HFFc6 (cell line): ENCODE measurements at regions not wholly inside any gene's neighbourhood (a gene's known extent, or its start where the extent isn't known, plus 50 kb on each side); places are given as distances from the start of the nearest gene placed in this dataset.

ENCODE experiments used
- DNase-seq: peaks from one replicate; pipeline ENCODE4 v3.0.0-alpha.2; 2018
- H3K27ac Mint-ChIP-seq: 2 replicates; pipeline ENCODE4 v1.8.0; 2020; ENCODE audit warnings: mild to moderate bottlenecking, mixed read lengths
- H3K27me3 Mint-ChIP-seq: 2 replicates; pipeline ENCODE4 v1.8.0; 2021; ENCODE audit warnings: mild to moderate bottlenecking, moderate library complexity, mixed read lengths; ENCODE audit not compliant: insufficient read depth
- H3K36me3 Mint-ChIP-seq: 2 replicates; pipeline ENCODE4 v1.8.0; 2021; ENCODE audit warnings: low read depth, mixed read lengths
- H3K4me1 Mint-ChIP-seq: 2 replicates; pipeline ENCODE4 v1.8.0; 2020; ENCODE audit warnings: low read depth, mixed read lengths
- H3K4me3 Mint-ChIP-seq: 2 replicates; pipeline ENCODE4 v1.8.0; 2020; ENCODE audit warnings: mild to moderate bottlenecking, moderate library complexity, mixed read lengths
- H3K9me3 Mint-ChIP-seq: 2 replicates; pipeline ENCODE4 v1.8.0; 2020; ENCODE audit warnings: mild to moderate bottlenecking, mixed read lengths
- CTCF ChIP-seq: fragments of 200-600 bp; sonication (generic); IDR thresholded peaks from 2 replicates; pipeline ENCODE4 v1.5.0; 2021; ENCODE audit warnings: antibody characterized with exemption, mild to moderate bottlenecking

GRCh38 chr2:221166292-221166691, 405.8 kb downstream of the EPHA4 start:
- Mint-ChIP-seq H3K4me3 (no peak overlapping the region), H3K4me1 (no peaks in the 10 kb centered on the region), H3K27me3 (no peaks in the 10 kb centered on the region), H3K9me3 (peaks cover 17% of the 10 kb centered on the region), H3K36me3 (no peaks in the 10 kb centered on the region), H3K27ac (no peak overlapping the region)
- no peak for TF ChIP-seq CTCF
- DNase-seq: no peak

GRCh38 chr2:221167561-221167960, 404.5 kb downstream of the EPHA4 start:
- Mint-ChIP-seq H3K36me3 (no peaks in the 10 kb centered on the region), H3K27me3 (no peaks in the 10 kb centered on the region), H3K4me3 (no peak overlapping the region), H3K4me1 (no peaks in the 10 kb centered on the region), H3K27ac (no peak overlapping the region), H3K9me3 (peaks cover 7% of the 10 kb centered on the region)
- DNase-seq: no peak
- no peak for TF ChIP-seq CTCF

- no peak overlapping the region for H3K4me3 Mint-ChIP-seq
- H3K27me3 Mint-ChIP-seq: no peaks in the 10 kb centered on the region
- TF ChIP-seq CTCF: no peak
- no peaks in the 10 kb centered on the region for H3K36me3 Mint-ChIP-seq
- DNase-seq: no peak
- no peak overlapping the region for H3K27ac Mint-ChIP-seq
- H3K9me3 Mint-ChIP-seq: peaks cover 7% of the 10 kb centered on the region
- H3K4me1 Mint-ChIP-seq: no peaks in the 10 kb centered on the region
These were observed 402.4 kb downstream of the EPHA4 start for GRCh38 chr2:221169724-221170123.

- H3K4me3 Mint-ChIP-seq: no peak overlapping the region
- H3K36me3 Mint-ChIP-seq: no peaks in the 10 kb centered on the region
- H3K27me3 Mint-ChIP-seq: no peaks in the 10 kb centered on the region
- TF ChIP-seq CTCF: no peak
- no peaks in the 10 kb centered on the region for H3K4me1 Mint-ChIP-seq
- no peak for DNase-seq
- peaks cover 7% of the 10 kb centered on the region; the same call in 1 of the 2 replicates for H3K9me3 Mint-ChIP-seq
- H3K27ac Mint-ChIP-seq: no peak overlapping the region
These were observed 401.6 kb downstream of the EPHA4 start for GRCh38 chr2:221170548-221170947.

GRCh38 chr2:221176667-221177066, 395.4 kb downstream of the EPHA4 start:
- no peaks in the 10 kb centered on the region for H3K4me1 Mint-ChIP-seq
- no peak overlapping the region for H3K27ac Mint-ChIP-seq
- no peak for TF ChIP-seq CTCF
- no peak for DNase-seq
- H3K36me3 Mint-ChIP-seq: no peaks in the 10 kb centered on the region
- peaks cover 2% of the 10 kb centered on the region; the same call in 1 of the 2 replicates for H3K27me3 Mint-ChIP-seq
- H3K4me3 Mint-ChIP-seq: no peak overlapping the region
- H3K9me3 Mint-ChIP-seq: peaks cover 4% of the 10 kb centered on the region

GRCh38 chr2:221178139-221178538, 394.0 kb downstream of the EPHA4 start:
- Mint-ChIP-seq H3K27ac (no peak overlapping the region), H3K27me3 (peaks cover 2% of the 10 kb centered on the region; the same call in 1 of the 2 replicates), H3K4me3 (no peak overlapping the region), H3K9me3 (peaks cover 4% of the 10 kb centered on the region), H3K36me3 (no peaks in the 10 kb centered on the region), H3K4me1 (no peaks in the 10 kb centered on the region)
- DNase-seq: no peak
- no peak for TF ChIP-seq CTCF
